Glutamatergic neuron (in vitro differentiated cells): ENCODE measurements at regions not wholly inside any gene's neighbourhood (a gene's known extent, or its start where the extent isn't known, plus 50 kb on each side); places are given as distances from the start of the nearest gene placed in this dataset.

Experiments used
- DNase-seq: peaks from one replicate; pipeline ENCODE4 v3.0.0; 2022
- H3K27ac Mint-ChIP-seq: one replicate; pipeline ENCODE4 v1.8.0; 2020; ENCODE audit warnings: mild to moderate bottlenecking, mixed read lengths, inconsistent platforms; ENCODE audit not compliant: unreplicated experiment
- H3K27me3 Mint-ChIP-seq: one replicate; pipeline ENCODE4 v1.8.0; 2020; ENCODE audit warnings: mild to moderate bottlenecking, moderate library complexity, mixed read lengths, inconsistent platforms; ENCODE audit not compliant: unreplicated experiment
- H3K36me3 Mint-ChIP-seq: one replicate; pipeline ENCODE4 v1.8.0; 2020; ENCODE audit warnings: mild to moderate bottlenecking, mixed read lengths, inconsistent platforms; ENCODE audit not compliant: unreplicated experiment
- H3K4me1 Mint-ChIP-seq: one replicate; pipeline ENCODE4 v1.8.0; 2020; ENCODE audit warnings: mild to moderate bottlenecking, low read depth, mixed read lengths, inconsistent platforms; ENCODE audit not compliant: unreplicated experiment
- H3K4me3 Mint-ChIP-seq: one replicate; pipeline ENCODE4 v1.8.0; 2020; ENCODE audit warnings: mild to moderate bottlenecking, mixed read lengths, inconsistent platforms; ENCODE audit not compliant: unreplicated experiment
- H3K9me3 Mint-ChIP-seq: one replicate; pipeline ENCODE4 v1.8.0; 2020; ENCODE audit warnings: mild to moderate bottlenecking, moderate library complexity, mixed read lengths, inconsistent platforms; ENCODE audit not compliant: unreplicated experiment
- TF ChIP-seq, protein P1 (sequence below): fragments of 200-600 bp; sonication (generic); IDR thresholded peaks from one replicate; pipeline ENCODE4 v1.5.0; 2021; ENCODE audit not compliant: partially characterized antibody, unreplicated experiment

DNA sequence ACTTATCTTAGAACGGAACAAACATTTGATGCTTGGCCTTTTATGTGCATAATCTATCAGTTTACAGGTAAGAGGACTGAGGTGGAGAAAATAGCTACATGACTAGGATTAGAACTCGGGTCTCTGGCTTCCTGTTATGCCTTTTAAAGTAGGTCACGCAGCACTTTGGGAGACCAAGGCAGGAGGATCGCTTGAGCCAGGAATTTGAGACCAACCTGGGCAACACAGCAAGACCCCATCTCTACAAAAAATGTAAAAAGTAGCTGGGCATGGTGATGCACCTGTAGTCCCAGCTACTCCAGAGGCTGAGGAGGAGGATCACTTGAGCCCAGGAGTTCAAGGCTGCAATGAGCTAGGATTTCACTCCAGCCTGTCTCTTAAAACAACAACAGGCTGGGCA lies 81.9 kb upstream of the AKT3 start:
- no peak overlapping the region for H3K4me3 Mint-ChIP-seq
- H3K4me1 Mint-ChIP-seq: peaks cover 18% of the 10 kb centered on the region
- peaks cover 7% of the 10 kb centered on the region for H3K9me3 Mint-ChIP-seq
- peaks cover 3% of the 10 kb centered on the region for H3K27me3 Mint-ChIP-seq
- H3K27ac Mint-ChIP-seq: no peak overlapping the region
- TF ChIP-seq, protein P1, sequence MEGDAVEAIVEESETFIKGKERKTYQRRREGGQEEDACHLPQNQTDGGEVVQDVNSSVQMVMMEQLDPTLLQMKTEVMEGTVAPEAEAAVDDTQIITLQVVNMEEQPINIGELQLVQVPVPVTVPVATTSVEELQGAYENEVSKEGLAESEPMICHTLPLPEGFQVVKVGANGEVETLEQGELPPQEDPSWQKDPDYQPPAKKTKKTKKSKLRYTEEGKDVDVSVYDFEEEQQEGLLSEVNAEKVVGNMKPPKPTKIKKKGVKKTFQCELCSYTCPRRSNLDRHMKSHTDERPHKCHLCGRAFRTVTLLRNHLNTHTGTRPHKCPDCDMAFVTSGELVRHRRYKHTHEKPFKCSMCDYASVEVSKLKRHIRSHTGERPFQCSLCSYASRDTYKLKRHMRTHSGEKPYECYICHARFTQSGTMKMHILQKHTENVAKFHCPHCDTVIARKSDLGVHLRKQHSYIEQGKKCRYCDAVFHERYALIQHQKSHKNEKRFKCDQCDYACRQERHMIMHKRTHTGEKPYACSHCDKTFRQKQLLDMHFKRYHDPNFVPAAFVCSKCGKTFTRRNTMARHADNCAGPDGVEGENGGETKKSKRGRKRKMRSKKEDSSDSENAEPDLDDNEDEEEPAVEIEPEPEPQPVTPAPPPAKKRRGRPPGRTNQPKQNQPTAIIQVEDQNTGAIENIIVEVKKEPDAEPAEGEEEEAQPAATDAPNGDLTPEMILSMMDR: no peak
- DNase-seq: no peak
- peaks cover 4% of the 10 kb centered on the region for H3K36me3 Mint-ChIP-seq

DNA sequence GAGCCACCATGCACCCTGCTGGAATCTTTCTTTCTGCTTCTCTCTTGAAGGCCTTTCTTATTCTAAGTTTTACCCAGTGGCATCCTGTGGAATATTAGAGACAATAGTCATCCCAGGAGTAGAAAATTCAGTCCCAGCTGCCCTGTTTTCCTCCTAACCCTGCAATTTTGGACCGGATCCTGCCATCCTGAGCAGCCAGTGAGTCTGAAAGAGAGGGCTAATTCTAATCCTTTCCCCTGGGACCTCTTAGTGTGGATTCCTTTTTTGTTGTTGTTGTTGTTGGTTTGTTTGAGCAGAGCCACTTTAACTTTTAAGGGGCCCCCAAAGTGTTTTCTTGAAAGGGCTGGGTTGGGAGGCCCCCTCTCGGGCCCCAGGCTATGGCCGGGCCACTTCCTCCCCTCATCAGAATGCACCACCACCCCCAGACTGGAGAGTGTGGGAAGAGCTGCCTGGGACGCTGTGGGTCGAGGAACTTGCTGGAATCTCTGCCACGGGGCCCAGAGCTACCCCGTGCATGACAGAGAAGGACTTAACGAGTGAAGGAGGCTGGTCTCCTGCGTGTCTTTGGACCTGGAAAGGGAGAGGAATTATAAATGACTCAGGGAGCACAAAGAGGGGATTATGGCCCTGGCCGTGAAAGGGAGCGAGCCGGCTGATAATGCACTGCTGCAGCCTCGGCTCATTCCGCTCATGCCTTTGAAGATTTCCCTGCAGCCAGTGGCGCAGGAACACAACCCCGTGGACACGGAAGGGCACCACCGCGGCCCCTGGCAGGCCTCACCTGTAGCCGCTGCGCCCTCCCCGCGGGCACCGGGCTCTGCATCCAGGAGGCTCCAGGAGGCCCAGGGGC lies 81.0 kb upstream of the AKT3 start:
- H3K27ac Mint-ChIP-seq: no peak overlapping the region
- H3K9me3 Mint-ChIP-seq: peaks cover 7% of the 10 kb centered on the region
- TF ChIP-seq, protein P1: no peak
- peaks cover 3% of the 10 kb centered on the region for H3K27me3 Mint-ChIP-seq
- no peak overlapping the region for H3K4me3 Mint-ChIP-seq
- peaks cover 4% of the 10 kb centered on the region for H3K36me3 Mint-ChIP-seq
- peaks cover 20% of the 10 kb centered on the region for H3K4me1 Mint-ChIP-seq
- no peak for DNase-seq

GRCh38 chr1:243927381-243927780 lies 77.3 kb upstream of the AKT3 start:
- Mint-ChIP-seq H3K36me3 (no peaks in the 10 kb centered on the region), H3K27ac (peak overlapping the region; percentile 82)
- DNase-seq: no peak

GRCh38 chr1:243926803-243927245 lies 76.8 kb upstream of the AKT3 start:
- Mint-ChIP-seq H3K36me3 (no peaks in the 10 kb centered on the region), H3K27me3 (peaks cover 2% of the 10 kb centered on the region), H3K27ac (peak overlapping the region; percentile 82), H3K4me3 (peak overlapping the region; percentile 10), H3K4me1 (peaks cover 29% of the 10 kb centered on the region), H3K9me3 (no peaks in the 10 kb centered on the region)
- TF ChIP-seq, protein P1: no peak
- no peak for DNase-seq

More at GRCh38 chr1:243927381-243927780, 77.3 kb upstream of the AKT3 start:
- Mint-ChIP-seq H3K4me1 (peaks cover 29% of the 10 kb centered on the region), H3K27me3 (peaks cover 2% of the 10 kb centered on the region), H3K9me3 (no peaks in the 10 kb centered on the region), H3K4me3 (no peak overlapping the region)
- TF ChIP-seq, protein P1: no peak

DNA sequence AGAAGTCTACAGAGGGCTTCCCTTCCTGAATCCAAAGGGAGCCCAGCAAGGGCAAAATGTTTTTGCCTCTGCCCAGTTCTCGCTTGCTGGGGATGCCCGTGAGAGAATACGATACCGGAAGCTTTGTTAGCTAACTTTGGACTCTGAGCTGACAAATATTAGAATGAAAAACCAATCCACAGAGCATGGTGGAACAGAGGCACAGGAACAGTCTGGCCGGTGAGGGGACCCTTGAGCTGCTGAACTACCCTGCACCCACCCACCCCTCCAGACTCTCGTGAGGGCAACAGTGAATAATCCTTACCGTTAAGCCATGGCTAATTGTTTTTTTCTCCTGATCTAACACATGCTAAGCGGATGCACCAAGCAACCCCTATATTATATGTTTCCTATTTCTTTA lies 76.3 kb upstream of the AKT3 start:
- Mint-ChIP-seq H3K36me3 (no peaks in the 10 kb centered on the region), H3K27me3 (peaks cover 2% of the 10 kb centered on the region), H3K4me1 (peaks cover 30% of the 10 kb centered on the region), H3K4me3 (peak overlapping the region; percentile 38), H3K27ac (no peak overlapping the region), H3K9me3 (no peaks in the 10 kb centered on the region)
- TF ChIP-seq, protein P1: no peak
- no peak for DNase-seq
